ENCODE measurements at regions not wholly inside any gene's neighbourhood (a gene's known extent, or its start where the extent isn't known, plus 50 kb on each side); places are given as distances from the start of the nearest gene placed in this dataset.

DNA sequence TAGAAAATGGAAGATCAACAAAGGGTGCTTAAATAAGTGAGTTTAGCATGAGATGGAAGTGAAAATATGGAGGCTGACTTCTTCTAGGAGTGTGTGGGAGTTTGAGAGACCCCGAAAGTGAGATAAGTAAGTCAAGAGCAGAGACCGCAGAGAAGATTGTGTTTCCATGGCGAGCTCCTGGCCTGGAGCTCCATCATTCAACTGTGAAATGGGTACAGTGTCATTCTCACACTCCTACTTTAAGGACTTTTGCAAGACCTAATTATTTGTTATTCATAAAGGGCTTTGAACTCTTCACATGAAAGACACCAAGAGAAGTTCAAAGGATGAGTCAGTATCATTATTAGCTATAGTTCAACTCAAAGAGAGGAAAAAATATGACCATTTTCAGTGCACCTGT lies 134.2 kb upstream of the PIK3C3 start:
- Histone ChIP-seq H3K27me3 (no peaks in the 10 kb centered on the region), H3K4me1 (no peaks in the 10 kb centered on the region), H3K4me3 (no peak overlapping the region), H3K36me3 (no peaks in the 10 kb centered on the region), H3K27ac (no peak overlapping the region), H3K9me3 (no peaks in the 10 kb centered on the region)
- DNase-seq (no peak), ATAC-seq (ENCODE audit: low FRiP score in 2 of 2) (no peak)
- TF ChIP-seq POLR2AphosphoS5 (IDR thresholded peaks at IDR 0.05) (no peak), POLR2A (IDR thresholded peaks at IDR 0.05) (no peak), EP300 (IDR thresholded peaks at IDR 0.05) (no peak)
- TF ChIP-seq, protein P1, sequence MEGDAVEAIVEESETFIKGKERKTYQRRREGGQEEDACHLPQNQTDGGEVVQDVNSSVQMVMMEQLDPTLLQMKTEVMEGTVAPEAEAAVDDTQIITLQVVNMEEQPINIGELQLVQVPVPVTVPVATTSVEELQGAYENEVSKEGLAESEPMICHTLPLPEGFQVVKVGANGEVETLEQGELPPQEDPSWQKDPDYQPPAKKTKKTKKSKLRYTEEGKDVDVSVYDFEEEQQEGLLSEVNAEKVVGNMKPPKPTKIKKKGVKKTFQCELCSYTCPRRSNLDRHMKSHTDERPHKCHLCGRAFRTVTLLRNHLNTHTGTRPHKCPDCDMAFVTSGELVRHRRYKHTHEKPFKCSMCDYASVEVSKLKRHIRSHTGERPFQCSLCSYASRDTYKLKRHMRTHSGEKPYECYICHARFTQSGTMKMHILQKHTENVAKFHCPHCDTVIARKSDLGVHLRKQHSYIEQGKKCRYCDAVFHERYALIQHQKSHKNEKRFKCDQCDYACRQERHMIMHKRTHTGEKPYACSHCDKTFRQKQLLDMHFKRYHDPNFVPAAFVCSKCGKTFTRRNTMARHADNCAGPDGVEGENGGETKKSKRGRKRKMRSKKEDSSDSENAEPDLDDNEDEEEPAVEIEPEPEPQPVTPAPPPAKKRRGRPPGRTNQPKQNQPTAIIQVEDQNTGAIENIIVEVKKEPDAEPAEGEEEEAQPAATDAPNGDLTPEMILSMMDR (IDR thresholded peaks at IDR 0.05) = no peak
- 74 to 89% methylated on average over 3 of the region's 3 CpGs for WGBS, 2 donors

DNA sequence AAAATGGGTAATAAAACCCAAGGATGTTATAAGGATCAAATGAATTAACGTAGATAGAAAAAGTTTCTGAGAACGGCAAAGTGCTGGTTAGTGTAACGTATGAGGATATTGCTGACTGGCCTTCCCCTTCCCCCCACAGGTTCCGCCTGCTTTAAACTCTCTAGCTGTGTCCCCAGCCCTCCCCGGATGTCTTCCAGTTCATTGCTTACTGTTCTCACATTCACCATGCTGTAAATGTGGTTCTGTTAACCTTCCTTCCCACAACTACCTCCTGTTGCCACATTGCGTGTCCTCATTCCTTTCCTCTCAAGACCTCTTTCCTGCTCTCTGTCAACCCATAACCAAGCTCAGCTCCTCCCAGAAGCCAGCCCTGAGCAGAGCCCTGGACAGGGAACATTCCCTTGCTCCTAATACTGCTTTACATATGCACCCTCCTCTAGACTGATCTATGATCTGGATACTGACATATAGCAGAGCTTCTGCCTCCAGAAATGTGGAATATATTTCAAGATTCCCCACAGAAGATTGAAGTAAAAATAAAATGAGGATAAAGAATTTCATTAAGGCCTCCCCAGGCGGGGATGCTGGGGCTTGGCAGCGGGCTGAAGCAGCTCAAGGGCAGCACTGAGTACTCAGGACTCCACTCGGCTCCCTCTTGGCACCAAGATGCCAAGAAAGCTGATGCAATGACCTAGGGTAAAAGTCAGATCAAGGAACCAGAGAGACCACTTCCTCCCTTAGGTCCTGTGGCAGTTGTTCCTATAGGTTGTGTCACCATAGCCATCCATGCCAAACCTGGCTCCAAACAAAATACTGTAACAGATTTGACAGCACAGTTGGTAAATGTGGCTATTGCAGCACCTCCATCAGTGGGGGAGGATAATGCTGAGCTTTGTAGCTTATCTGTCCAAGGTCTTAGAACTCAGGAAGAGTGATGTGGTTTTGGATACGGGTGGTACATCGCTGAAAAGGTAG lies 136.4 kb upstream of the PIK3C3 start:
- Histone ChIP-seq H3K27ac (no peak overlapping the region), H3K4me1 (no peaks in the 10 kb centered on the region), H3K36me3 (no peaks in the 10 kb centered on the region), H3K27me3 (no peaks in the 10 kb centered on the region), H3K4me3 (no peak overlapping the region), H3K9me3 (no peaks in the 10 kb centered on the region)
- TF ChIP-seq, protein P1 (IDR thresholded peaks at IDR 0.05) = no peak
- TF ChIP-seq POLR2A (IDR thresholded peaks at IDR 0.05) (no peak), EP300 (IDR thresholded peaks at IDR 0.05) (no peak), POLR2AphosphoS5 (IDR thresholded peaks at IDR 0.05) (no peak)
- ATAC-seq (ENCODE audit: low FRiP score in 2 of 2) = no peak
- peak in 1 of 2 donors; percentile 6 for DNase-seq
- 80 to 82% methylated on average over 10 to 11 of the region's 11 CpGs for WGBS, 2 donors

DNA sequence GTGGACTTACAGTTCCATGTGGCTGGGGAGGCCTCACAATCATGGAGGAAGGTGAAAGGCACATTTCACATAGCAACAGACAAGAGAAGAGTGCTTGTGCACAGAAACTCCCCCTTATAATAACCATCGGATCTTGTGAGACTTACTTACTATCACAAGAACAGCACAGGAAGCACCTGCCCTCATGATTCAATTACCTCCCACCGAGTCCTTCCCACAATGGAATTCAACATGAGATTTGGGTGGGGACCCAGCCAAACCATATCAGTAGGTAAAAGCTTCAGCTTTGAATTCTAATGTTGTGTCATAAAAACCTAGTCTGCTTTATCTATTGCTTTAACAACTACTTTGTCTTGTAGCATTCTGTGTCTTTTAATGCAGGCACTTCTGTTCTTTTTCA lies 140.4 kb upstream of the PIK3C3 start:
- no peaks in the 10 kb centered on the region for H3K4me1 ChIP-seq
- ATAC-seq (ENCODE audit: low FRiP score in 2 of 2) = no peak
- no peaks in the 10 kb centered on the region for H3K9me3 ChIP-seq
- H3K4me3 ChIP-seq = no peak overlapping the region
- TF ChIP-seq POLR2AphosphoS5 (IDR thresholded peaks at IDR 0.05) (no peak), EP300 (IDR thresholded peaks at IDR 0.05) (no peak), POLR2A (IDR thresholded peaks at IDR 0.05) (no peak)
- TF ChIP-seq, protein P1 (IDR thresholded peaks at IDR 0.05) = no peak
- H3K27ac ChIP-seq = no peak overlapping the region
- 73 to 82% methylated on average over 2 of the region's 2 CpGs for WGBS, 2 donors
- H3K36me3 ChIP-seq = no peaks in the 10 kb centered on the region
- no peaks in the 10 kb centered on the region for H3K27me3 ChIP-seq
- DNase-seq = no peak

DNA sequence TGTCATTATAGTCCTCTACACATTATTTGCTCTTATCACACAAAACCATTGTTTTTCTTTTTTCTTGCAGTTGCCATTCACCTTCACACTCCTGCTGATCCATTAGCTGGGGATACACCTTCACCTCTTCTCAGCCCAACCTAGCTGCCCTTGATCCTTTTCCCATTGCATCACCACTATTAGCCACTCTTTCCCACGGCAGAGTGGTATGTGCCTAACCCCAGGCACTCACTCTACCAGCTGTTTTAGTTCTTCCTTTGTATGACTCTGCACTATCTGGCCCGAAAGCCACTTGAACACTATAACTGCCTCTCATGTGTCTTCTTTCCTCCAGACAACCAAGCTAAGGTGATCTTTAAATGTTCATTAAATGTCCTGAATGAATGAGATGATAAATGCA lies 145.4 kb upstream of the PIK3C3 start:
- DNase-seq (no peak), ATAC-seq (ENCODE audit: low FRiP score in 2 of 2) (no peak)
- Histone ChIP-seq H3K4me1 (no peaks in the 10 kb centered on the region), H3K36me3 (no peaks in the 10 kb centered on the region), H3K27ac (no peak overlapping the region), H3K4me3 (no peak overlapping the region), H3K27me3 (no peaks in the 10 kb centered on the region), H3K9me3 (no peaks in the 10 kb centered on the region)
- TF ChIP-seq, protein P1 (IDR thresholded peaks at IDR 0.05) = no peak
- TF ChIP-seq POLR2AphosphoS5 (IDR thresholded peaks at IDR 0.05) = no peak
- no peak for TF ChIP-seq POLR2A (IDR thresholded peaks at IDR 0.05)
- TF ChIP-seq EP300 (IDR thresholded peaks at IDR 0.05) = no peak
- WGBS, 2 donors = 44 to 50% methylated on average over 2 of the region's 2 CpGs
